Endothelial cell (in vitro differentiated cells): ENCODE measurements at regions not wholly inside any gene's neighbourhood (a gene's known extent, or its start where the extent isn't known, plus 50 kb on each side); places are given as distances from the start of the nearest gene placed in this dataset.

Experiments used
- DNase-seq: peaks from one replicate; pipeline ENCODE4 v3.0.0; 2021; ENCODE audit warnings: low spot score
- H3K27ac Mint-ChIP-seq: one replicate; pipeline ENCODE4 v1.8.0; 2021; ENCODE audit warnings: mixed read lengths, inconsistent platforms; ENCODE audit not compliant: unreplicated experiment
- H3K27me3 Mint-ChIP-seq: one replicate; pipeline ENCODE4 v1.8.0; 2021; ENCODE audit warnings: mild to moderate bottlenecking, moderate library complexity, mixed read lengths, inconsistent platforms; ENCODE audit not compliant: unreplicated experiment
- H3K36me3 Mint-ChIP-seq: one replicate; pipeline ENCODE4 v1.8.0; 2021; ENCODE audit warnings: mild to moderate bottlenecking, low read depth, mixed read lengths, inconsistent platforms; ENCODE audit not compliant: unreplicated experiment
- H3K4me1 Mint-ChIP-seq: one replicate; pipeline ENCODE4 v1.8.0; 2021; ENCODE audit warnings: mild to moderate bottlenecking, mixed read lengths, inconsistent platforms; ENCODE audit not compliant: unreplicated experiment
- H3K4me3 Mint-ChIP-seq: one replicate; pipeline ENCODE4 v1.8.0; 2021; ENCODE audit warnings: mild to moderate bottlenecking, mixed read lengths, inconsistent platforms; ENCODE audit not compliant: unreplicated experiment
- H3K9me3 Mint-ChIP-seq: one replicate; pipeline ENCODE4 v1.8.0; 2021; ENCODE audit warnings: mixed read lengths, inconsistent platforms; ENCODE audit not compliant: unreplicated experiment
- TF ChIP-seq, protein P1 (sequence below): fragments of 200-600 bp; sonication (generic); IDR thresholded peaks from one replicate; pipeline ENCODE4 v1.5.0; 2021; ENCODE audit warnings: antibody characterized with exemption; ENCODE audit not compliant: unreplicated experiment

DNA sequence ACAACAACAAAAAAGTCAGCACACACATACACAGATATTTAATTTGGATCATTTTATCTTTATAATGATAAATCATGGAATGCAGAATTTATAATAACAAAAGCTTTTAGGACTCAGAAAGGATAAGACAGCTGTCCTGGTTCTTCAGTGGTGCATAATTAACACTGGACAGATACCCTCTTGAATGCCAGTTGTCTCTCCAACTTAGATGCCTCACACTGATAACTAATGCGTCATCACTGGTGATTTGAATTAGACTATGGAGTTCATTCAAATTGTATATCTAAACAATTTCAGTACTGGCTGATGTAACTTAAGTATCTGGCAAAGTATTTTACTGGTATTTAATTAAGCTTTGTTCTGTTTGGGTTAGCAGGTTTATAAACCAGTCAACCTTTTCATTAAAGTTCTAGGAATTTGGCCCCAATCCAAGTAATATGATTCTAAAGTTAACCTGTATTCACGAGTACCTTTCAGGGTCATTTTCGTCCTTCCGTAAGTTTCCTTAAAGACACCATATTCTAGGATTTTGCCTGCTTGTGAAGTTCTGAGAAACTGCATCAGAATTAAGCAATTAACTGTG, 1199.5 kb upstream of the TMPRSS15 start:
- DNase-seq = no peak
- no peak overlapping the region for H3K27ac Mint-ChIP-seq
- H3K9me3 Mint-ChIP-seq = no peaks in the 10 kb centered on the region
- no peaks in the 10 kb centered on the region for H3K27me3 Mint-ChIP-seq
- H3K4me1 Mint-ChIP-seq = no peaks in the 10 kb centered on the region
- H3K4me3 Mint-ChIP-seq = no peak overlapping the region
- no peaks in the 10 kb centered on the region for H3K36me3 Mint-ChIP-seq
- TF ChIP-seq, protein P1, sequence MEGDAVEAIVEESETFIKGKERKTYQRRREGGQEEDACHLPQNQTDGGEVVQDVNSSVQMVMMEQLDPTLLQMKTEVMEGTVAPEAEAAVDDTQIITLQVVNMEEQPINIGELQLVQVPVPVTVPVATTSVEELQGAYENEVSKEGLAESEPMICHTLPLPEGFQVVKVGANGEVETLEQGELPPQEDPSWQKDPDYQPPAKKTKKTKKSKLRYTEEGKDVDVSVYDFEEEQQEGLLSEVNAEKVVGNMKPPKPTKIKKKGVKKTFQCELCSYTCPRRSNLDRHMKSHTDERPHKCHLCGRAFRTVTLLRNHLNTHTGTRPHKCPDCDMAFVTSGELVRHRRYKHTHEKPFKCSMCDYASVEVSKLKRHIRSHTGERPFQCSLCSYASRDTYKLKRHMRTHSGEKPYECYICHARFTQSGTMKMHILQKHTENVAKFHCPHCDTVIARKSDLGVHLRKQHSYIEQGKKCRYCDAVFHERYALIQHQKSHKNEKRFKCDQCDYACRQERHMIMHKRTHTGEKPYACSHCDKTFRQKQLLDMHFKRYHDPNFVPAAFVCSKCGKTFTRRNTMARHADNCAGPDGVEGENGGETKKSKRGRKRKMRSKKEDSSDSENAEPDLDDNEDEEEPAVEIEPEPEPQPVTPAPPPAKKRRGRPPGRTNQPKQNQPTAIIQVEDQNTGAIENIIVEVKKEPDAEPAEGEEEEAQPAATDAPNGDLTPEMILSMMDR = no peak

GRCh38 chr21:19608101-19608621, 1204.6 kb upstream of the TMPRSS15 start:
- TF ChIP-seq, protein P1 = no peak
- no peaks in the 10 kb centered on the region for H3K36me3 Mint-ChIP-seq
- no peak for DNase-seq
- no peak overlapping the region for H3K27ac Mint-ChIP-seq
- H3K27me3 Mint-ChIP-seq = no peaks in the 10 kb centered on the region
- no peak overlapping the region for H3K4me3 Mint-ChIP-seq
- H3K4me1 Mint-ChIP-seq = no peaks in the 10 kb centered on the region
- no peaks in the 10 kb centered on the region for H3K9me3 Mint-ChIP-seq

- no peak for DNase-seq
- no peaks in the 10 kb centered on the region for H3K4me1 Mint-ChIP-seq
- H3K36me3 Mint-ChIP-seq = no peaks in the 10 kb centered on the region
- TF ChIP-seq, protein P1 = no peak
- no peak overlapping the region for H3K4me3 Mint-ChIP-seq
- no peaks in the 10 kb centered on the region for H3K27me3 Mint-ChIP-seq
- H3K27ac Mint-ChIP-seq = no peak overlapping the region
- no peaks in the 10 kb centered on the region for H3K9me3 Mint-ChIP-seq
These were observed 1206.0 kb upstream of the TMPRSS15 start for GRCh38 chr21:19609611-19610010.

GRCh38 chr21:19621837-19622496, 1218.4 kb upstream of the TMPRSS15 start:
- TF ChIP-seq, protein P1 = no peak
- no peaks in the 10 kb centered on the region for H3K36me3 Mint-ChIP-seq
- no peak for DNase-seq
- H3K9me3 Mint-ChIP-seq = no peaks in the 10 kb centered on the region
- no peak overlapping the region for H3K4me3 Mint-ChIP-seq
- no peak overlapping the region for H3K27ac Mint-ChIP-seq
- no peaks in the 10 kb centered on the region for H3K27me3 Mint-ChIP-seq
- H3K4me1 Mint-ChIP-seq = no peaks in the 10 kb centered on the region

DNA sequence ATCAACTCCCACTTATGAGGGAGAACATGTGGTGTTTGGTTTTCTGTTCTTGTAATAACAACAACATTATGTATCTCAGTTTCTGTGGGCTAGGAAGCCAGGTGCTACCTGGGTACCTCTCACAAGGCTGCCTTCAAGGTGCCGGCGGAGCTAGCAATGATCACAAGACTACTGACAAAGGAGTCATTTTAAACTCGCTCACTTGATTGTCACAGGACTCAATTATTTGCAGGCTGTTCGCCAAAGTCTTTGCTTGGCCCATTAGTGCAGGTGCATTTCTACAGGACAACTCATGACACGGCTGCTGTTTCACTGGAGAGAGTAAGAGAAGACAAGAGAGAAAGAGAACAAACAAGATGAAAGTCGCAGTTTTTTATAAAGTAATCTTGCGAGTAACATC, 1237.4 kb upstream of the TMPRSS15 start:
- Mint-ChIP-seq H3K27ac (no peak overlapping the region), H3K4me3 (no peak overlapping the region), H3K27me3 (no peaks in the 10 kb centered on the region), H3K4me1 (no peaks in the 10 kb centered on the region), H3K9me3 (no peaks in the 10 kb centered on the region), H3K36me3 (no peaks in the 10 kb centered on the region)
- TF ChIP-seq, protein P1 = no peak
- DNase-seq = no peak
